Large intestine (tissue), 3 donors: ENCODE measurements at regions not wholly inside any gene's neighbourhood (a gene's known extent, or its start where the extent isn't known, plus 50 kb on each side); places are given as distances from the start of the nearest gene placed in this dataset.

Source experiments
- DNase-seq, 2 donors: peaks; one replicate each; pipeline versions ENCODE4 v3.0.0 to v3.0.0-alpha.2; 2013
- H3K27ac ChIP-seq: one replicate; pipeline ENCODE4 v1.5.1; 2013; ENCODE audit warnings: low read length
- H3K27me3 ChIP-seq: 2 replicates; pipeline ENCODE4 v1.6.1; 2013; ENCODE audit warnings: low read length; ENCODE audit not compliant: control insufficient read depth, insufficient read depth
- H3K36me3 ChIP-seq: 2 replicates; pipeline ENCODE4 v1.6.1; 2013; ENCODE audit warnings: low read length; ENCODE audit not compliant: control insufficient read depth, insufficient read depth
- H3K4me1 ChIP-seq: one replicate; pipeline ENCODE4 v1.6.1; 2013; ENCODE audit warnings: low read length; ENCODE audit not compliant: control insufficient read depth, insufficient read depth
- H3K4me3 ChIP-seq: one replicate; pipeline ENCODE4 v1.5.1; 2013; ENCODE audit warnings: low read length
- H3K9me3 ChIP-seq: one replicate; pipeline ENCODE4 v1.6.1; 2013; ENCODE audit warnings: mild to moderate bottlenecking, low read depth, low read length, moderate library complexity; ENCODE audit not compliant: control insufficient read depth
- WGBS: methylation state at CpG from one replicate; pipeline ENCODE4 v1.1.5; 2013; ENCODE audit warnings: low lambda C conversion rate; ENCODE audit not compliant: insufficient coverage; 5-methylcytosine and 5-hydroxymethylcytosine counted together

DNA sequence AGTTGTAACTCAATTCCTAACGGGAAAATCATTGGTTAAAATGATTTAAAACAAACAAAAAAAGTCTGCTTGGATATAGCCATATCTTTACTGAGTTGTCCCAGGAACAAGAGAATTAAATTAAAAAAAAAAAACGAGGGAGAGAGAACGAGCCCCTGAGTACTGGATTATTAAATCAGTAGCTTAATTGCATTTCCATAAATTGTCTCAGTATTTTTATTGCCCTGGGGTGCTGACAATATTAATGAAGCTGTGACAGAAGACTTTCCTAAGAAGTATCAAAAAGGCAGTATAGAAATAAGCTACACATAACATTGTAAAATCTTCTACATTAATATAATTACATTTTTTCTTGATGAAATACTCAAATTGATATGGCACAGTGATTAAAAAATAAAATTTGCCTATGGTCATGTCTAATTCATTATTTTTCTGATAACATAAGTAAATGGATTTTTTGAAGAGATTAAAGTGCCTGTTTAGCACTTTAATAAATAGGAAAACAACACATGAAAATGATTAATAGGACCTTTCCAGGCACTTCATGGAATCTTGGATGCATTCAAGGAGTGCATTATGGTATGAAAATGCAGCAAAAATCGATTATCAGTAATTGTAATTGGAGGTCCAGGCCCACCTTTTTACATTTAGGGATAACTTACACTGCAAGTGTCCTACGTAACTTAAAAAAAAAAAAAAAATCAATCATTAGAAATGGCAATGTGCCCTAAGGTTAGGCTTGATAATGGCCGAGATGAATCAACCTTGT lies 2233.4 kb downstream of the ARAP2 start:
- Histone ChIP-seq H3K4me1 (no peaks in the 10 kb centered on the region), H3K27me3 (no peaks in the 10 kb centered on the region), H3K9me3 (no peaks in the 10 kb centered on the region), H3K27ac (no peak overlapping the region), H3K4me3 (no peak overlapping the region), H3K36me3 (no peaks in the 10 kb centered on the region)
- no peak for DNase-seq
- WGBS = 85% methylated on average over 4 of the region's 6 CpGs

GRCh38 chr4:34035225-34035624 lies 2209.1 kb downstream of the ARAP2 start:
- DNase-seq = no peak
- Histone ChIP-seq H3K27me3 (no peaks in the 10 kb centered on the region), H3K27ac (no peak overlapping the region), H3K9me3 (no peaks in the 10 kb centered on the region), H3K4me3 (no peak overlapping the region), H3K36me3 (no peaks in the 10 kb centered on the region), H3K4me1 (no peaks in the 10 kb centered on the region)
- 91% methylated on average over 1 of the region's 1 CpG for WGBS

- DNase-seq = no peak
- no peak overlapping the region for H3K27ac ChIP-seq
- no peaks in the 10 kb centered on the region for H3K36me3 ChIP-seq
- no peak overlapping the region for H3K4me3 ChIP-seq
- no peaks in the 10 kb centered on the region for H3K4me1 ChIP-seq
- no peaks in the 10 kb centered on the region for H3K9me3 ChIP-seq
- no peaks in the 10 kb centered on the region for H3K27me3 ChIP-seq
- WGBS = 100% methylated on average over 1 of the region's 1 CpG
These were observed 2207.0 kb downstream of the ARAP2 start for GRCh38 chr4:34037280-34037679.

DNA sequence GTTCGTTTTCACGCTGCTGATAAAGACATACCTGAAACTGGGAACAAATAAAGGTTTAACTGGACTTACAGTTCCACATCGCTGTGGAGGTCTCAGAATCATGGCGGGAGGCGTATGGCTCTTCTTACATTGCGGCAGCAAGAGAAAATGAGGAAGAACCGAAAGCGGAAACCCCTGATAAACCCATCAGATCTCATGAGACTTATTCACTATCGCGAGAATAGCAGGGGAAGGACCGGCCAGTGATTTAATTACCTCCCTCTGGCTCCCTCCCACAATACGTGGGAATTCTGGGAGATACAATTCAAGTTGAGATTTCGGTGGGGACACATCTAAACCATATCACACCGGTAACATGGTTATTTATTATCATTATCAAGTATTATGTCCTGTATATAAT lies 2204.5 kb downstream of the ARAP2 start:
- no peaks in the 10 kb centered on the region for H3K9me3 ChIP-seq
- WGBS = 100% methylated on average over 2 of the region's 14 CpGs
- H3K4me3 ChIP-seq = no peak overlapping the region
- DNase-seq = no peak
- H3K27ac ChIP-seq = no peak overlapping the region
- no peaks in the 10 kb centered on the region for H3K27me3 ChIP-seq
- no peaks in the 10 kb centered on the region for H3K4me1 ChIP-seq
- H3K36me3 ChIP-seq = no peaks in the 10 kb centered on the region

- Histone ChIP-seq H3K4me1 (no peaks in the 10 kb centered on the region), H3K4me3 (no peak overlapping the region), H3K27ac (no peak overlapping the region), H3K36me3 (no peaks in the 10 kb centered on the region), H3K27me3 (no peaks in the 10 kb centered on the region), H3K9me3 (no peaks in the 10 kb centered on the region)
- DNase-seq = no peak
- 100% methylated on average over 1 of the region's 1 CpG for WGBS
These were observed 2201.2 kb downstream of the ARAP2 start for GRCh38 chr4:34043131-34043530.

DNA sequence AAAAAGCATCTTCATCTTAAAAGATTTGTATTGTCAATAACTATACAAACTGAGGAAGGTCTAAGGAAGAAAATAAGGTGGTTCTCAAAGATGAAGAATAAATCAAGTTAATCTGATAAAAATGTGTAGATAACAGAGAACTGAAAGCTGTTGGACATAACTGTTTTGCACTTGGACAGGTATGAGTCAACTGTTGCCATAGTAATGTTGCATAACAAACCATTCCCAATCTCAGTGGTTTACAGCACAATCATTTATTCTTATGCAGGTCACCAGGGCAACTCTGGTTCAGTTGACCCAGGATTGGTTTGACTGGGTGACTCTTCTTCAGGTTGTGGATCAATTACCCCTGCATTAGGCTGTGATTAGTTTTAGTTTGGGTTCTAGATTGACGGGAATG lies 2197.7 kb downstream of the ARAP2 start:
- Histone ChIP-seq H3K4me1 (no peaks in the 10 kb centered on the region), H3K36me3 (no peaks in the 10 kb centered on the region), H3K4me3 (no peak overlapping the region), H3K27me3 (no peaks in the 10 kb centered on the region), H3K27ac (no peak overlapping the region), H3K9me3 (no peaks in the 10 kb centered on the region)
- DNase-seq = no peak
- WGBS = 100% methylated on average over 1 of the region's 1 CpG

DNA sequence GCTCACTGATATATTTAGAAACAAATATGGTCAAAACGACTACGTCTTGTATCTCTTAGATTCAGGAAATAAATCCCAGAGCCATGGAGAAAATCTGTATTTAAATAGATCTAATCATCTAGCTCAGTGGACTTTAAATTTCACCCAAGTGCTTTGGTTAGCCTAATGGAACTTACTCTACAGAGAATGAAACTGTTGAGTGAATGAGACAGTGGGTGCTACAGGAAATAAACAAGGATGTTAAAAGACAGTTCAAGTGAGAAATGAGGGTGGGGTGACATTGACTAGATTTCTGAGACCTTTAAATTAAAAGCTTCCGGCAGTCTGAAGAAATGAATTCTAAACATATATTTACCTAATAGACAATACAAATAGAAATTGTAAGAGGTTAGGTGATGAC lies 2197.0 kb downstream of the ARAP2 start:
- Histone ChIP-seq H3K9me3 (no peaks in the 10 kb centered on the region), H3K27ac (no peak overlapping the region), H3K27me3 (no peaks in the 10 kb centered on the region), H3K4me1 (no peaks in the 10 kb centered on the region), H3K36me3 (no peaks in the 10 kb centered on the region), H3K4me3 (no peak overlapping the region)
- no peak for DNase-seq
- WGBS = 60% methylated on average over 1 of the region's 3 CpGs

- H3K27me3 ChIP-seq = no peaks in the 10 kb centered on the region
- no peaks in the 10 kb centered on the region for H3K9me3 ChIP-seq
- 100% methylated on average over 1 of the region's 2 CpGs for WGBS
- no peak overlapping the region for H3K27ac ChIP-seq
- DNase-seq = no peak
- no peaks in the 10 kb centered on the region for H3K4me1 ChIP-seq
- no peak overlapping the region for H3K4me3 ChIP-seq
- H3K36me3 ChIP-seq = no peaks in the 10 kb centered on the region
These were observed 2178.2 kb downstream of the ARAP2 start for GRCh38 chr4:34066126-34066525.

- H3K36me3 ChIP-seq = no peaks in the 10 kb centered on the region
- H3K4me1 ChIP-seq = no peaks in the 10 kb centered on the region
- no peak for DNase-seq
- H3K27me3 ChIP-seq = no peaks in the 10 kb centered on the region
- WGBS = no CpG with 5 or more reads among the region's 1 CpG
- H3K9me3 ChIP-seq = no peaks in the 10 kb centered on the region
- no peak overlapping the region for H3K27ac ChIP-seq
- no peak overlapping the region for H3K4me3 ChIP-seq
These were observed 2152.9 kb downstream of the ARAP2 start for GRCh38 chr4:34091451-34091850.

- H3K4me3 ChIP-seq = no peak overlapping the region
- no peaks in the 10 kb centered on the region for H3K9me3 ChIP-seq
- no peaks in the 10 kb centered on the region for H3K27me3 ChIP-seq
- no peaks in the 10 kb centered on the region for H3K36me3 ChIP-seq
- no peak overlapping the region for H3K27ac ChIP-seq
- H3K4me1 ChIP-seq = no peaks in the 10 kb centered on the region
- DNase-seq = no peak
These were observed 2150.2 kb downstream of the ARAP2 start for GRCh38 chr4:34094114-34094513.

DNA sequence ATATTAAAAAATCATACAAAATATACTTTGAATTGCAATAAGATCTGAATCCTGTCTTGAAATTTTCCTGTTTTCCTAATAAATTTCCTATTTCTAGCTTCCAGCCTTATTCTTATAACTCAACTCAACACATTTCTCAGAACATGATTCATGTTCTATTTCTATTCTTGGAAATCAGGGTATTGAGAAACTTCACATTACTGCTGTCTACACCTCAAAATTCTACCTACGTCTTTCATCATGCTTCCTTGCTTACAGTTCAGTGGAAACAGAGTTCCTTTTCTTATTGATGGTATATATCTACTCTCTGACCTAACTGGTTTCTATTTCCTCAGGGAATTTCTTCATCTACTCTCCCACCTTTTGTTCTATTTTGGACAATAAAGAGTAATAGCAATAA lies 2139.0 kb downstream of the ARAP2 start:
- no peaks in the 10 kb centered on the region for H3K36me3 ChIP-seq
- H3K4me3 ChIP-seq = no peak overlapping the region
- H3K27me3 ChIP-seq = no peaks in the 10 kb centered on the region
- DNase-seq = no peak
- no peaks in the 10 kb centered on the region for H3K4me1 ChIP-seq
- WGBS = 100% methylated on average over 1 of the region's 1 CpG
- H3K27ac ChIP-seq = no peak overlapping the region
- H3K9me3 ChIP-seq = no peaks in the 10 kb centered on the region
